ENCODE measurements at regions not wholly inside any gene's neighbourhood (a gene's known extent, or its start where the extent isn't known, plus 50 kb on each side); places are given as distances from the start of the nearest gene placed in this dataset.
"Not testable (repeated sequence)": the region's sequence is repeated elsewhere in the genome, so short reads cannot be mapped to it uniquely, and the experiment has no call there.

- Histone ChIP-seq H3K4me1 (peaks cover 0 to 24% (median 6%) of the 10 kb centered on the region in 4 donors), H3K27me3 (no peaks in the 10 kb centered on the region), H3K27ac (no peak overlapping the region), H3K36me3 (no peaks in the 10 kb centered on the region), H3K9me3 (no peaks in the 10 kb centered on the region), H3K4me3 (no peak overlapping the region)
- no peak for TF ChIP-seq EP300 (IDR thresholded peaks at IDR 0.05)
- no peak for TF ChIP-seq POLR2A (IDR thresholded peaks at IDR 0.05)
- TF ChIP-seq POLR2AphosphoS5 (IDR thresholded peaks at IDR 0.05), result no peak
- no peak for TF ChIP-seq CTCF (IDR thresholded peaks at IDR 0.05)
- intact Hi-C loops (cut with DNase I; ENCODE audit: low total_unique reads), result no loop called here
- 82 to 92% (median 87%) methylated on average over 5 of the region's 5 CpGs for WGBS, 5 donors
- DNase-seq, result no peak
Observed at GRCh38 chr2:111620281-111620680, 263.7 kb downstream of the ANAPC1 start.

GRCh38 chr2:111622859-111623258, 261.1 kb downstream of the ANAPC1 start:
- Histone ChIP-seq H3K36me3 (no peaks in the 10 kb centered on the region), H3K27me3 (no peaks in the 10 kb centered on the region), H3K4me3 (no peak overlapping the region), H3K4me1 (peaks cover 0 to 25% (median 4%) of the 10 kb centered on the region in 4 donors), H3K27ac (no peak overlapping the region), H3K9me3 (peaks cover 0 to 5% (median 0%) of the 10 kb centered on the region in 4 donors)
- intact Hi-C loops (cut with DNase I; ENCODE audit: low total_unique reads), result no loop called here
- DNase-seq, result no peak
- WGBS, 5 donors, result 89 to 99% (median 94%) methylated on average over 3 of the region's 3 CpGs
- TF ChIP-seq CTCF (IDR thresholded peaks at IDR 0.05) (no peak), EP300 (IDR thresholded peaks at IDR 0.05) (no peak), POLR2A (IDR thresholded peaks at IDR 0.05) (no peak)

GRCh38 chr2:111623380-111623779, 260.6 kb downstream of the ANAPC1 start:
- Histone ChIP-seq H3K4me3 (no peak overlapping the region), H3K36me3 (no peaks in the 10 kb centered on the region), H3K27ac (no peak overlapping the region), H3K4me1 (peaks cover 0 to 19% (median 2%) of the 10 kb centered on the region in 4 donors), H3K27me3 (no peaks in the 10 kb centered on the region), H3K9me3 (peaks cover 0 to 10% (median 0%) of the 10 kb centered on the region in 4 donors)
- 93 to 99% (median 96%) methylated on average over 3 of the region's 3 CpGs for WGBS, 5 donors
- intact Hi-C loops (cut with DNase I; ENCODE audit: low total_unique reads), result no loop called here
- TF ChIP-seq EP300 (IDR thresholded peaks at IDR 0.05) (no peak), CTCF (IDR thresholded peaks at IDR 0.05) (no peak), POLR2A (IDR thresholded peaks at IDR 0.05) (no peak), POLR2AphosphoS5 (IDR thresholded peaks at IDR 0.05) (no peak)
- DNase-seq, result no peak

GRCh38 chr2:111624411-111625156, 259.4 kb downstream of the ANAPC1 start:
- WGBS, 5 donors, result 57 to 69% (median 62%) methylated on average over 3 of the region's 3 CpGs
- intact Hi-C loops (cut with DNase I; ENCODE audit: low total_unique reads), result no loop called here
- no peak for DNase-seq
- Histone ChIP-seq H3K4me1 (peaks cover 0 to 16% (median 2%) of the 10 kb centered on the region in 4 donors), H3K4me3 (no peak overlapping the region), H3K36me3 (no peaks in the 10 kb centered on the region), H3K27ac (peak overlapping the region in 2 of 5 donors; percentile 34 to 45), H3K27me3 (no peaks in the 10 kb centered on the region), H3K9me3 (peaks cover 3 to 22% (median 10%) of the 10 kb centered on the region in 4 donors)
- no peak for TF ChIP-seq POLR2A (IDR thresholded peaks at IDR 0.05)
- TF ChIP-seq POLR2AphosphoS5 (IDR thresholded peaks at IDR 0.05), result peak; percentile 36 to 76 (median 44)

GRCh38 chr2:111625157-111625537, 258.8 kb downstream of the ANAPC1 start:
- H3K27ac ChIP-seq, result peak overlapping the region in 3 of 5 donors; percentile 34 to 45 (median 44)

More at GRCh38 chr2:111625157-111625537, 258.8 kb downstream of the ANAPC1 start:
- DNase-seq; H3K27me3 ChIP-seq; intact Hi-C loops (cut with DNase I; ENCODE audit: low total_unique reads); H3K4me3 ChIP-seq; H3K36me3 ChIP-seq: not testable (repeated sequence)
- Histone ChIP-seq H3K9me3 (peaks cover 3 to 24% (median 13%) of the 10 kb centered on the region in 4 donors), H3K4me1 (peaks cover 0 to 16% (median 2%) of the 10 kb centered on the region in 4 donors)
- WGBS, 5 donors, result 79 to 86% (median 82%) methylated on average over 11 to 12 of the region's 12 CpGs

Data from stomach (tissue), 8 donors.